ENCODE measurements at regions not wholly inside any gene's neighbourhood (a gene's known extent, or its start where the extent isn't known, plus 50 kb on each side); places are given as distances from the start of the nearest gene placed in this dataset.

GRCh38 chr5:66302344-66302743 lies 158.2 kb downstream of the SREK1 start:
- intact Hi-C loops (cut with DNase I), result loop anchor here (10.0 kb wide), 2 partner anchors 122 to 292 kb away; partner anchors contain the start of gene MAST4 (in 1 of the 2)

GRCh38 chr5:66306105-66306843 lies 162.2 kb downstream of the SREK1 start:
- DNase-seq (ENCODE audit: low spot score), result no peak
- intact Hi-C loops (cut with DNase I), result loop anchor here (5.0 to 10.0 kb wide), 3 partner anchors 119 to 451 kb away; partner anchors contain the start of gene MAST4 (in 1 of the 2)

More at GRCh38 chr5:66302344-66302743, 158.2 kb downstream of the SREK1 start:
- DNase-seq (ENCODE audit: low spot score), result no peak

GRCh38 chr5:66306844-66307315 lies 162.8 kb downstream of the SREK1 start:
- intact Hi-C loops (cut with DNase I), result loop anchor here (5.0 to 10.0 kb wide), 3 partner anchors 118 to 450 kb away; partner anchors contain the start of gene MAST4 (in 1 of the 2)
- DNase-seq (ENCODE audit: low spot score), result no peak

- intact Hi-C loops (cut with DNase I), result loop anchor here (5.0 to 10.0 kb wide), 3 partner anchors 117 to 450 kb away; partner anchors contain the start of gene MAST4 (in 1 of the 2)
- no peak for DNase-seq (ENCODE audit: low spot score)
These were observed 163.6 kb downstream of the SREK1 start for GRCh38 chr5:66307647-66308241.

GRCh38 chr5:66312266-66312665 lies 168.2 kb downstream of the SREK1 start:
- intact Hi-C loops (cut with DNase I), result no loop called here
- no peak for DNase-seq (ENCODE audit: low spot score)

GRCh38 chr5:66315784-66316183 lies 171.7 kb downstream of the SREK1 start:
- no peak for DNase-seq (ENCODE audit: low spot score)
- intact Hi-C loops (cut with DNase I), result no loop called here

GRCh38 chr5:66322786-66323528 lies 178.9 kb downstream of the SREK1 start:
- DNase-seq (ENCODE audit: low spot score), result no peak
- intact Hi-C loops (cut with DNase I), result no loop called here

GRCh38 chr5:66323529-66323895 lies 179.4 kb downstream of the SREK1 start:
- intact Hi-C loops (cut with DNase I), result no loop called here
- no peak for DNase-seq (ENCODE audit: low spot score)

GRCh38 chr5:66324357-66324756 lies 180.3 kb downstream of the SREK1 start:
- intact Hi-C loops (cut with DNase I), result loop anchor here in 1 of 2 donors (2.0 kb wide), 1 partner anchor 56 kb away; no protein-coding TSS in a partner anchor
- no peak for DNase-seq (ENCODE audit: low spot score)

- intact Hi-C loops (cut with DNase I), result no loop called here
- no peak for DNase-seq (ENCODE audit: low spot score)
These were observed 182.2 kb downstream of the SREK1 start for GRCh38 chr5:66326276-66326675.

GRCh38 chr5:66327008-66327407 lies 182.9 kb downstream of the SREK1 start:
- intact Hi-C loops (cut with DNase I), result no loop called here
- no peak for DNase-seq (ENCODE audit: low spot score)

- no peak for DNase-seq (ENCODE audit: low spot score)
- intact Hi-C loops (cut with DNase I), result no loop called here
These were observed 185.0 kb downstream of the SREK1 start for GRCh38 chr5:66329078-66329477.

- no peak for DNase-seq (ENCODE audit: low spot score)
- intact Hi-C loops (cut with DNase I), result no loop called here
These were observed 189.1 kb downstream of the SREK1 start for GRCh38 chr5:66333192-66333591.

- DNase-seq (ENCODE audit: low spot score), result no peak
- intact Hi-C loops (cut with DNase I), result no loop called here
These were observed 193.6 kb downstream of the SREK1 start for GRCh38 chr5:66337626-66338226.

GRCh38 chr5:66338828-66339227 lies 194.7 kb downstream of the SREK1 start:
- no peak for DNase-seq (ENCODE audit: low spot score)
- intact Hi-C loops (cut with DNase I), result no loop called here

GRCh38 chr5:66339896-66340295 lies 195.8 kb downstream of the SREK1 start:
- intact Hi-C loops (cut with DNase I), result no loop called here
- no peak for DNase-seq (ENCODE audit: low spot score)

GRCh38 chr5:66340786-66341185 lies 196.7 kb downstream of the SREK1 start:
- no peak for DNase-seq (ENCODE audit: low spot score)
- intact Hi-C loops (cut with DNase I), result no loop called here

GRCh38 chr5:66342341-66342880 lies 198.3 kb downstream of the SREK1 start:
- intact Hi-C loops (cut with DNase I), result no loop called here
- DNase-seq (ENCODE audit: low spot score), result no peak

GRCh38 chr5:66343370-66344071 lies 199.4 kb downstream of the SREK1 start:
- no peak for DNase-seq (ENCODE audit: low spot score)

More at GRCh38 chr5:66343370-66344071, 199.4 kb downstream of the SREK1 start:
- intact Hi-C loops (cut with DNase I), result no loop called here

Measured in posterior vena cava (tissue), 2 donors.